NCI-H2196 (cell line): ENCODE measurements at regions not wholly inside any gene's neighbourhood (a gene's known extent, or its start where the extent isn't known, plus 50 kb on each side); places are given as distances from the start of the nearest gene placed in this dataset.
"Not testable (repeated sequence)": the region's sequence is repeated elsewhere in the genome, so short reads cannot be mapped to it uniquely, and the experiment has no call there.

Experiments
- DNase-seq: peaks from one replicate; lab custom pipeline; 2025; ENCODE audit not compliant: unreplicated experiment; lab: John Stamatoyannopoulos, UW

DNA sequence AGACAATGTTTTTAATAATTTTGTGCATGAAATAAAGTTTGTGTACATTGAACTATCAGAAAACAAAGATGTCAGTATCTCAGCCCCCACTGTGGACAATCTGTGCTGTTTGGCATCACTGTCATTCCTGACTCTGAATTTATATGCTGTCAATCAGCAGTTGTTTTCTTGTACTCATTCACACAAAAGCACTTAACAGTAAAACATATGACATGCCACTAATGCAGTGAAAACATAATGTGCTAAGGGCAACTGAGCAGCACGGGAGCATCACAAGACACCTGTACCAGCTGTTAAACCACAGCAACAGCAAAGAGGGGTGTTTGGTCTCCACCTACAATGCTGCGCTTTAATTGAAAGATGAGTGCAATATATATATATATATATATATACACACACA lies 647.8 kb upstream of the SLC35B3 start:
- DNase-seq, result no peak

- no peak for DNase-seq
Measured at GRCh38 chr6:9066726-9067125, 631.4 kb upstream of the SLC35B3 start.

- no peak for DNase-seq
Measured at GRCh38 chr6:9064156-9064555, 628.8 kb upstream of the SLC35B3 start.

DNA sequence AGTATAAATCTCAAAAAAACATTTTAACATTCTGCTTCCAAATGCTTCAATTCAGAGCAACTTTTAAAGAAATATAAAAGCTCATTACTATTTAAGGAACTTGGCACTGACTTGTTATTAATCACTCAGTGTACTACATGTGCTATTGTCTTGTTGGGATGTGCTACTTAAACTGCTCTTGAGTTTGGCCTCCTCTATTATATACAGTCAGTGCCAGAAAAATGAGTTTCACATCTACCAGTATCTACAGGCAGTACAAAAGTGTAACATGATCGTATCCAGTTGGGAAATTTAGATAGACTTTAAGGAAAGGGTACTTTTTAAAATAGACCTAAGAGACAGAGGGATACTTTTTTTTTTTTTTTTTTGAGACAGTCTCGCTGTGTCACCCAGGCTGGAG lies 627.3 kb upstream of the SLC35B3 start:
- no peak for DNase-seq

DNA sequence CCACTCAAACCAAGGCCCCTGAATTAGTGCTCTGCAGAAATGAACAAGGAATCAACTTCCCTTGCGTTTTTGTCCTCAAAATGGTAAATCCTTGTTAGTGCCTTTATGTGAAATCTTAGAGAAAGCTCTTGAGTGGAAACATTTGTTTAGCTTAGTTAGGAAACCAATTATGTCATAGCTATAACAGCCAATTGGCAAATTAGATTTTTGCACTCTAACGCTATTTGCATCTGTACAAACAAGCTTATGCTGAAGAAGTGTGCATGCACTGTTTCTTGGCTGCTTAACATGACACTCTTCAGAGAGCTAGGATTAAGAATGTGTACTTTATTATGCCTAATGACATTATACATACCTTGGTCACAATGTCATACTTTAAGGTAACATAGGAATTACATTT lies 622.6 kb upstream of the SLC35B3 start:
- no peak for DNase-seq

DNA sequence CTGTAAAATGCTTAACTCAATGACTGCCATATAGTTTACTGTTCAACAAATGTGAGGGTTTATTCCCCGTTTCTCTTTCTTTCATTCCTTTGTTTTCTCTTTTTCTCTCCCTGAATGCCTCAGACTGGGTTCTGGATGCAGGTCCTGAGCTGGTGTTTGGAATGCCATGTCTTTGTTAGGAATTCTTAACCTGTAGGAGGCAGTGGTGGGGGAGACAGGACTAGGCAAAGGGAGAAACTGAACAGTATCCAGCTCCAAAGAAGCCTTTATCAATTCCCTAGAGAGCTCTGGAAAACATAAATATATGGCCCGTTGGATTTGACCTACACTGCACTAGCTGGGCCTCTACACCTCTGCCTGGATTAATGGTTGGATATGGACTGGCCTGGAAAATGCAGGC lies 621.2 kb upstream of the SLC35B3 start:
- no peak for DNase-seq

DNA sequence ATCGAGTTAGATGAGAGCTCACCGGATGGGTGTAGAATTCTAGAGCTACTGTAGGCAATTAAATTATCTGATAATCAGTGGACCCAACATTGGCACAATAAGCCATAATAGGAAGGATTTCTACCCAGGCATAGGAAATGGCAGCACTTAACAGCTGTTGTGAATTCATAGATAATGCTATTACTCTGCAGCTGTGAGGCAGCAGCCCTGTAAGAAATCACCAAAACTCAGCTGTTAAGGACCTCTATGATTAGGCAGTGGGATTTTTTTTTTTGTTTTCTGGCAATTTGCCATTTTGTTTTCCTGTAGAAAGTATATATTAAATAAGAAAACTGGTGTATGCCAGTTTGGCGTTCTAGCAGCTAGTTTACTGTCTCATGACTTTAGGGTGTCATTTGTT lies 609.1 kb upstream of the SLC35B3 start:
- no peak for DNase-seq

- DNase-seq, result no peak
Measured at GRCh38 chr6:9040718-9041117, 605.4 kb upstream of the SLC35B3 start.

- DNase-seq, result no peak
Measured at GRCh38 chr6:9039258-9039657, 603.9 kb upstream of the SLC35B3 start.

DNA sequence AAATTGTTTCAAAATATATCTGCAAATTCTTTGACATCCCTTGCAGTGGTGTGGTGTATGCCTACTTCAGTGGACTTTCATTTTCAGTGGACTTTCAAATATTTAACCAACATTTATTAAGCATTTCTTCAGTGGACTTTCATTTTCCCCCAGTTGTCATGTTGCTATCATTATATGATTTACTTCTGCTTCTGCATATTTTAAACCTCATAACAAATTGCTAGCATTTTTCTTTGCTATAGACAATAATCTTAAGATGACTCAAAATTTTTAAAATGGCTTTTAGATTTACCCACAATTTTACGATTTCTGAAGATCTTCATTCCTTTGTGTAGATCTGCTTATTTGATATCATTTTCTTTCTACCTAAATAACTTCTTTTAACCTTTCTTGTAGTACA lies 592.7 kb upstream of the SLC35B3 start:
- no peak for DNase-seq

- no peak for DNase-seq
Measured at GRCh38 chr6:9025796-9026394, 590.5 kb upstream of the SLC35B3 start.

DNA sequence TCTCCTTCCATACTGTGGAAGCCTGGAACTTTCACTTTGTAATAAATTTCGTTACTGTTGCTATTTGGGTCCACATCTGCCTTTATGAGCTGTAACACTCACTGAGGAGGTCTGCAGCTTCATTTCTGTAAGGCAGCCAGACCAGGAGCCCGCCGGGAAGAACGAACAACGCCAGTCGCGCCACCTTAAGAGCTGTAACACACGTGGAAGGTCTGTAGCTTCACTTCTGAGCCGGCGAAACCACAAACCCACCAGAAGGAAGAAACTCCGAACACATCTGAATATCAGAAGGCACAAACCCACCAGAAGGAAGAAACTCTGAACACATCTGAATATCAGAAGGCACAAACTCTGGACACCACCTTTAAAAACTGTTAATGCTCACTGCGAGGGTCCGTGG lies 589.9 kb upstream of the SLC35B3 start:
- DNase-seq, result no peak

- not testable (repeated sequence) for DNase-seq
Measured at GRCh38 chr6:9024246-9024645, 588.9 kb upstream of the SLC35B3 start.

DNA sequence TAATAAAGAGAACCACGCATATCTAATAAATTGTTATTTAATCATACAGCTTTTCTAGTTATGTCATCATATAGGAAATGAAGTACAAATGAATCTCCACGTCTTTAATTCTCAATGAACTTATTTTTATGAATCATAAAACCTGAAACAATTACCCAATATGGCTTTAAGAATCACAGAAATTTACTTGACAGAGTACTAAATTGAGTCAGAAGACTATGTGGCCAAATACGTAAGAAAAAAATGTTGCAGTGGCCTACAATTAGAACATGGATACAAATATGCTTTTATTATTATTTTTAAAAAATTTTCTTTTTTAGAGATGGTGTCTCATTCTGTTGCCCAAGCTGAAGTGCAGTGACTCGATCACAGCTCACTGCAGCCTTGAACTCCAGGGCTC lies 584.7 kb upstream of the SLC35B3 start:
- no peak for DNase-seq

- DNase-seq, result no peak
Measured at GRCh38 chr6:9009931-9010330, 574.6 kb upstream of the SLC35B3 start.

DNA sequence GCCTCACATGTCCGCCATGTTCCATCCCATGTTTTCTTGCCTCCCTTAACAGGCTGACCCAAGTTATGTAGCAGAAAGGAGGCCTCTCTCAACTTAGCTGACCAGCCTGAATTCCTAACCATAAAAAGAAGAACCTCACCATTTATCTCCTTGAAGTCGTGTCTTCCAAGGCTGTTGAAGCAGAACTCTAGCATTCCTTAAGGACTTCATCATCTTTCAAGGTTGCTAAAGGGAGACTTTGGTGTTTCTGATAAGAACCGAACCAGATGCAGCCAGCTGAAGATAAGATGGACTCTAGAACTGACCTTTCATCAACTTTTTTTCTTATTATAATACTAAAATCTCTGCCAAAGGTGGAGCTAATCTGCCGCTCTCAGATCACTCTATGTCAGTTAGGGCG lies 571.7 kb upstream of the SLC35B3 start:
- no peak for DNase-seq

DNA sequence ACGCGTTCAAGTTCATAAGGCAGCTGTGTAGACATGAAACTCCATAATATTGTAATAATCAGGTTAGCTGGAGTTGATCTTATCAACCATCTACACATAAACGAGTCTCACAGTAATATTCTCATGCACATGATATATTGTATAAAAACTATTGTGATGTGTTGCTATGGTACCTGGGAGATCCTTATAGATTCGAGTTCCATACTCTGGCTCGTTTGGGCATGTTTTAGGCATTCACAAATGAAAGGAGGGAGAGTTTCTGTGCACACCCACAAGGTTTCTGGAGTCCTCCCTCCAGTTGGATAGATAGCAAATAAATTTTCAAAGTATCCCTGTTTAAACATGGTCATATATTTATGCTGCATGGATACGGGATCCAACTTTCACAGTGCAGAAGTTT lies 567.5 kb upstream of the SLC35B3 start:
- no peak for DNase-seq

DNA sequence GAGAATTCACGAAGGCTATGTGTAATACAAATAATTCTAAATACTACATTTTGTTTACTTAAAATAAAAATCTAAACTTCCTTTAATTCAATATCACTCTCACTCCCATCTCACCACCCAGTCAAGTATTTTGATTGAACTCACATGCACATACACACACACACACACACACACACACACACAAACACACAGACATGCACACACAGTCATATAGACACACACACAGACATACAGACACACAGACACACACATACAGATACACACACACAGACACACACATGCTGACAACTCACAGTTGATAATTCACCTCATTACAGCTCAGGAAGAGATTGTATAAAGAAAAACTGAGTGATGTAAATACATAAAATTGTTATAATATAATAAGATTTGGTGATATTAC lies 559.8 kb upstream of the SLC35B3 start:
- DNase-seq, result no peak

DNA sequence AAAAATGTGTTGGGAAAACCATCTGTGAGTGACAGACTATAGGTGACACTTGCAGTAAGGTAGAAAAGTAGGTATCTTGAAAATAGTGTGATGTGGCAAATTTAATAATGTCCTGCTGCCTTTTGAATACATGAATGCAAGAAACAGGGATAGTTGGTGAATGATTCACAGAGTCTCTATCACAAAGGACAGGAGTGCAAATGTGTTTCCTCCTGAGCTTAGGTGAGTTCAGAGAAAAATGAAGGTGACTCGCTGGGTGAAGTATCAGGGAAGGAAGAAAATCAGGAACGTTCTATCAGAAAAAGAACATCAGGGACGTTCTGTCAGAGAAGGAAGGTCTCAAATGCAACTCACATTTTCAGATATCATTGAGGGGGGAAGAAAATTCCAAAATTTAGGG lies 557.8 kb upstream of the SLC35B3 start:
- DNase-seq, result no peak

GRCh38 chr6:8991844-8992243 lies 556.5 kb upstream of the SLC35B3 start:
- no peak for DNase-seq

DNA sequence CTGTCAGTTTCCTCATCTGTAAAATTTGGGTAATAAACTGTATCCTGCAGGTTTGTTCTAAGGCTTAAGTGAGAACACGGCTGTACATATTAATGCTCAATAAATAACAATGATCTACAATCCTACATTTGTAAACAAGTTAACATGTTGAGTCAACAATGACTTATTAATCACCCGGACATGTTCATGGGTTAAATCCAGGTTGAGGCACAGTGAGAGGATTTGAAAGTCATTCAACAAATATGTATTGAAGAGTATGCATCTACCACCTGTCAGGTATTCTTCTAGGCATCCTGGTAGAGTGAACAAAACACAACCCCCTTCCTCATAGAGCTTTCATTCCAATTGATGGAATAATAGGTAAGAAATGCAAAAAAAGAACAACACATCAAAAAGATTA lies 554.7 kb upstream of the SLC35B3 start:
- no peak for DNase-seq

- peak; percentile 27 for DNase-seq
Measured at GRCh38 chr6:8983202-8983688, 547.9 kb upstream of the SLC35B3 start.

GRCh38 chr6:8982668-8983067 lies 547.3 kb upstream of the SLC35B3 start:
- DNase-seq, result no peak

GRCh38 chr6:8973395-8973794 lies 538.0 kb upstream of the SLC35B3 start:
- no peak for DNase-seq
